ENCODE measurements at regions not wholly inside any gene's neighbourhood (a gene's known extent, or its start where the extent isn't known, plus 50 kb on each side); places are given as distances from the start of the nearest gene placed in this dataset.

- TF ChIP-seq CTCF (IDR thresholded peaks at IDR 0.05): no peak
- no peak for TF ChIP-seq POLR2A (IDR thresholded peaks at IDR 0.05)
These were observed 302.3 kb upstream of the PLD5 start for GRCh38 chr1:242826701-242827336.

All from breast epithelium (tissue), 3 donors.